Fibroblast of mammary gland (primary cell): ENCODE measurements at regions not wholly inside any gene's neighbourhood (a gene's known extent, or its start where the extent isn't known, plus 50 kb on each side); places are given as distances from the start of the nearest gene placed in this dataset.

ENCODE experiments used
- DNase-seq: peaks from one replicate; pipeline ENCODE4 v3.0.0-alpha.2; 2010; ENCODE audit warnings: low read depth
- H3K4me3 ChIP-seq: 2 replicates; pipeline ENCODE4 v1.5.1; 2011; ENCODE audit warnings: low read depth, mild to moderate bottlenecking, low read length, moderate library complexity; ENCODE audit not compliant: control insufficient read depth
- CTCF ChIP-seq: conservative IDR thresholded peaks from 2 replicates; pipeline ENCODE4 v1.5.1; 2011; ENCODE audit warnings: low read depth, low read length, inconsistent platforms; ENCODE audit not compliant: control insufficient read depth, insufficient read depth

- no peak overlapping the region for H3K4me3 ChIP-seq
- TF ChIP-seq CTCF = no peak
- DNase-seq = no peak
These were observed 70.1 kb downstream of the SPANXN4 start for GRCh38 chrX:143095816-143096215.

GRCh38 chrX:143095321-143095720 lies 69.6 kb downstream of the SPANXN4 start:
- H3K4me3 ChIP-seq = no peak overlapping the region
- no peak for DNase-seq
- no peak for TF ChIP-seq CTCF

- no peak for TF ChIP-seq CTCF
- no peak overlapping the region for H3K4me3 ChIP-seq
- DNase-seq = no peak
These were observed 68.8 kb downstream of the SPANXN4 start for GRCh38 chrX:143094417-143095023.
